ENCODE measurements at regions not wholly inside any gene's neighbourhood (a gene's known extent, or its start where the extent isn't known, plus 50 kb on each side); places are given as distances from the start of the nearest gene placed in this dataset.

- POLR2A ChIA-PET (ENCODE audit: unreplicated experiment): no interaction called here
- Histone ChIP-seq H3K4me1 (ENCODE audit: insufficient read depth, low read length) (peaks cover 33% of the 10 kb centered on the region), H3K9me2 (replicated peaks; ENCODE audit: low read length) (no peaks in the 10 kb centered on the region), H3F3A (ENCODE audit: low read length, unreplicated experiment) (no peaks in the 10 kb centered on the region), H3K4me2 (ENCODE audit: low read length) (peak overlapping the region; percentile 32; the same call in 1 of the 2 replicates), H3K79me2 (ENCODE audit: low read length) (no peaks in the 10 kb centered on the region), H4K20me1 (ENCODE audit: low read length) (no peaks in the 10 kb centered on the region), H3K36me3 (ENCODE audit: low read depth, low read length) (no peaks in the 10 kb centered on the region), H3K4me3 (ENCODE audit: low read length) (no peak overlapping the region), H3K27me3 (ENCODE audit: low read length) (no peaks in the 10 kb centered on the region), H3K9me3 (ENCODE audit: low read length) (no peaks in the 10 kb centered on the region), H3K9ac (ENCODE audit: low read length) (no peak overlapping the region), H3K27ac (ENCODE audit: low read length) (peak overlapping the region; percentile 27; the same call in 1 of the 2 replicates), H2AFZ (ENCODE audit: low read length) (no peak overlapping the region)
- BruUV-seq (replicated peaks): no TSS peak
- CTCF ChIA-PET: no interaction called here
- no peak for ATAC-seq
- intact Hi-C loops (cut with micrococcal nuclease): loop anchor here (2.0 to 5.0 kb wide), 3 partner anchors 81 to 179 kb away; no protein-coding TSS in a partner anchor
- TF ChIP-seq EZH2phosphoT487 (IDR thresholded peaks at IDR 0.05; ENCODE audit: borderline replicate concordance, low read length) (no peak), EZH2 (IDR thresholded peaks at IDR 0.05; ENCODE audit: low read length, unreplicated experiment) (no peak), CTCF (conservative IDR thresholded peaks at IDR 0.05; ENCODE audit: low read depth, low read length) (no peak)
- DNase-seq: no peak
These were observed 106.9 kb upstream of the RAPGEF2 start for GRCh38 chr4:158995965-158996364.

GRCh38 chr4:158996669-158997074 is 106.2 kb upstream of the RAPGEF2 start:
- POLR2A ChIA-PET (ENCODE audit: unreplicated experiment): interaction anchor here (0.7 to 0.8 kb wide), 2 partner anchors 14 to 51 kb away, joined by 7 to 10 read pairs; no protein-coding TSS in a partner anchor

More at GRCh38 chr4:158996669-158997074, 106.2 kb upstream of the RAPGEF2 start:
- Histone ChIP-seq H3K9me2 (replicated peaks; ENCODE audit: low read length) (no peaks in the 10 kb centered on the region), H3K27ac (ENCODE audit: low read length) (peak overlapping the region; percentile 78), H3K9me3 (ENCODE audit: low read length) (no peaks in the 10 kb centered on the region), H3K9ac (ENCODE audit: low read length) (no peak overlapping the region), H3K4me2 (ENCODE audit: low read length) (peak overlapping the region; percentile 35), H3K36me3 (ENCODE audit: low read depth, low read length) (no peaks in the 10 kb centered on the region), H2AFZ (ENCODE audit: low read length) (no peak overlapping the region), H3K4me1 (ENCODE audit: insufficient read depth, low read length) (peaks cover 33% of the 10 kb centered on the region), H3K27me3 (ENCODE audit: low read length) (no peaks in the 10 kb centered on the region), H3F3A (ENCODE audit: low read length, unreplicated experiment) (no peaks in the 10 kb centered on the region), H3K4me3 (ENCODE audit: low read length) (no peak overlapping the region), H4K20me1 (ENCODE audit: low read length) (no peaks in the 10 kb centered on the region), H3K79me2 (ENCODE audit: low read length) (no peaks in the 10 kb centered on the region)
- intact Hi-C loops (cut with micrococcal nuclease): loop anchor here (2.0 to 5.0 kb wide), 3 partner anchors 81 to 178 kb away; no protein-coding TSS in a partner anchor
- BruUV-seq (replicated peaks): no TSS peak
- TF ChIP-seq EZH2 (IDR thresholded peaks at IDR 0.05; ENCODE audit: low read length, unreplicated experiment) (no peak), EZH2phosphoT487 (IDR thresholded peaks at IDR 0.05; ENCODE audit: borderline replicate concordance, low read length) (no peak), CTCF (conservative IDR thresholded peaks at IDR 0.05; ENCODE audit: low read depth, low read length) (no peak)
- ATAC-seq (peak; percentile 90), DNase-seq (peak; percentile 97)
- CTCF ChIA-PET: interaction anchor here (1.0 kb wide), 1 partner anchor 10 kb away, joined by 4 read pairs; no protein-coding TSS in a partner anchor

All from PC-3 (cell line).